ENCODE measurements at regions not wholly inside any gene's neighbourhood (a gene's known extent, or its start where the extent isn't known, plus 50 kb on each side); places are given as distances from the start of the nearest gene placed in this dataset.

GRCh38 chr1:104592926-104593325 is 843.2 kb downstream of the AMY1C start:
- Mint-ChIP-seq H3K9me3 (peaks cover 11% of the 10 kb centered on the region), H3K36me3 (ENCODE audit: low read depth) (no peaks in the 10 kb centered on the region), H3K27me3 (ENCODE audit: low read depth, poor library complexity) (no peaks in the 10 kb centered on the region), H3K4me3 (no peak overlapping the region), H3K4me1 (no peaks in the 10 kb centered on the region), H3K27ac (no peak overlapping the region)
- no peak for DNase-seq
- TF ChIP-seq CTCF (IDR thresholded peaks at IDR 0.05) = no peak

DNA sequence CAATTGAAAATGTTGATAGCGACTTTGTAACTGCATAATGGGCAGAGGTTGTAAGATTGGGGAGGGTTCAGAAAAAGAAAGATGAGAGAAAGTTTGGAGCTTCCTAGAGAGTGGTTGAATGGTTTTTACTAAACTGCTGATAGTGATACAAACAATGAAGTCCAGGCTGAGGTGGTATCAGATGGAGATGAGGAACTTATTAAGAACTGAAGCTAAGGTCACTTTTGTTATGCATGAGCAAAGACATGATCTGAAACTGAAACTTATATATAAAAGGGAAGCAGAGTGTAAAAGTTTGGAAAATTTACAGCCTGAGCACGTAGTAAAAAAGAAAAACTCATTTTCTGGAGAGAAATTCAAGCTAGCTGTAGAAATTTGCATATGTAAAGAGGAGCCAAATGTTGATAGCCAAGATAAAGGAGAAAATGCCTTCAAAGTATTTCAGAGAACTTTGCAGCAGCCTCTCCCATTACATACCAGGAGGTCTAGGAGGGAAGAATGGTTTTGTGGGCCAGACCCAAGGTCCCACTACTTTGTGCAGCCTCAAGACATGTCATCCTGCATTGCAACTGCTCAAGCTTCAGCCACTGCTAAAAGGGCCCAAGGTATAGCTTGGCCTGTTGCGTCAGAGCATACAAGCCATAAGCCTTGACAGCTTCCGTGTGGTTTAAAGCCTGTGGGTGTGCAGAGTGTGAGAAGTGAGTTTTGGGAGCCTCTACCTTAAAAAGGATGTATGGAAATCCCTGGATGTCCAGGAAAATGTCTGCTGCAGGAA is 843.9 kb downstream of the AMY1C start:
- no peak for TF ChIP-seq CTCF (IDR thresholded peaks at IDR 0.05)
- no peaks in the 10 kb centered on the region for H3K4me1 Mint-ChIP-seq
- no peaks in the 10 kb centered on the region for H3K36me3 Mint-ChIP-seq (ENCODE audit: low read depth)
- no peak overlapping the region for H3K4me3 Mint-ChIP-seq
- peaks cover 11% of the 10 kb centered on the region for H3K9me3 Mint-ChIP-seq
- H3K27me3 Mint-ChIP-seq (ENCODE audit: low read depth, poor library complexity) = no peaks in the 10 kb centered on the region
- DNase-seq = no peak
- H3K27ac Mint-ChIP-seq = no peak overlapping the region

- Mint-ChIP-seq H3K36me3 (ENCODE audit: low read depth) (no peaks in the 10 kb centered on the region), H3K27ac (no peak overlapping the region)
Measured at GRCh38 chr1:104617474-104617873, 867.8 kb downstream of the AMY1C start.

GRCh38 chr1:104621221-104621620 is 871.5 kb downstream of the AMY1C start:
- H3K27ac Mint-ChIP-seq = no peak overlapping the region
- no peaks in the 10 kb centered on the region for H3K4me1 Mint-ChIP-seq
- peaks cover 4% of the 10 kb centered on the region for H3K27me3 Mint-ChIP-seq (ENCODE audit: low read depth, poor library complexity)
- H3K36me3 Mint-ChIP-seq (ENCODE audit: low read depth) = no peaks in the 10 kb centered on the region
- no peak overlapping the region for H3K4me3 Mint-ChIP-seq
- H3K9me3 Mint-ChIP-seq = peaks cover 22% of the 10 kb centered on the region
- DNase-seq = no peak
- TF ChIP-seq CTCF (IDR thresholded peaks at IDR 0.05) = no peak

More at GRCh38 chr1:104617474-104617873, 867.8 kb downstream of the AMY1C start:
- Mint-ChIP-seq H3K4me3 (no peak overlapping the region), H3K9me3 (peaks cover 32% of the 10 kb centered on the region), H3K27me3 (ENCODE audit: low read depth, poor library complexity) (peaks cover 4% of the 10 kb centered on the region), H3K4me1 (no peaks in the 10 kb centered on the region)
- DNase-seq = no peak
- TF ChIP-seq CTCF (IDR thresholded peaks at IDR 0.05) = no peak

- Mint-ChIP-seq H3K36me3 (ENCODE audit: low read depth) (no peaks in the 10 kb centered on the region), H3K27ac (no peak overlapping the region), H3K27me3 (ENCODE audit: low read depth, poor library complexity) (peaks cover 4% of the 10 kb centered on the region), H3K4me1 (no peaks in the 10 kb centered on the region), H3K9me3 (no peaks in the 10 kb centered on the region), H3K4me3 (no peak overlapping the region)
- DNase-seq = no peak
- TF ChIP-seq CTCF (IDR thresholded peaks at IDR 0.05) = no peak
Measured at GRCh38 chr1:104624538-104624937, 874.8 kb downstream of the AMY1C start.

DNA sequence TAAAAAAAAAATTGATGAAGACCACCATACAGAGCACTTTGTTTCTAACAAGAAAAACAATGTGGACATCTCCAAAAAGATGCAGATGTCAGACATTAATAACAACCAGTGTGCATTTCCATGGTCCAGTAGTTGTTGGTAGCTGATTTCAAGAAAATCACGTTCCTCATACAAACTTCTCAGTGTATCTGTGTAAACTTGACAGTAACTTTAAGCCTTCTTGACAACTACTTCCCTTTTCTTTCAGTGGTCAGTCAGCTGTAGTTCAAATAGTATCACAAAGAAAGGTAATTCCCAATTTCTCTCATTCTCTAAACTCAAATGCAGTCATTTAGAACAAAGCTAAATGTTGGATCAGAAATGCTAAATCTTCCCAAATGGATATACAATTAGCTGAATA is 879.9 kb downstream of the AMY1C start:
- no peak for TF ChIP-seq CTCF (IDR thresholded peaks at IDR 0.05)
- H3K4me3 Mint-ChIP-seq = no peak overlapping the region
- H3K9me3 Mint-ChIP-seq = no peaks in the 10 kb centered on the region
- no peaks in the 10 kb centered on the region for H3K36me3 Mint-ChIP-seq (ENCODE audit: low read depth)
- no peak for DNase-seq
- H3K27me3 Mint-ChIP-seq (ENCODE audit: low read depth, poor library complexity) = no peaks in the 10 kb centered on the region
- H3K27ac Mint-ChIP-seq = no peak overlapping the region
- H3K4me1 Mint-ChIP-seq = no peaks in the 10 kb centered on the region

Measured in nephron progenitor cell (in vitro differentiated cells).